Mononuclear cell (primary cell): ENCODE measurements at regions not wholly inside any gene's neighbourhood (a gene's known extent, or its start where the extent isn't known, plus 50 kb on each side); places are given as distances from the start of the nearest gene placed in this dataset.
"Not testable (repeated sequence)": the region's sequence is repeated elsewhere in the genome, so short reads cannot be mapped to it uniquely, and the experiment has no call there.

Experiments used
- H3K27me3 ChIP-seq: 2 replicates; pipeline ENCODE4 v1.6.0; 2011; ENCODE audit warnings: low read length, control low read depth; ENCODE audit not compliant: insufficient read depth
- H3K4me1 ChIP-seq: 2 replicates; pipeline ENCODE4 v1.5.1; 2011; ENCODE audit warnings: mild to moderate bottlenecking, low read length, control low read depth; ENCODE audit not compliant: insufficient read depth
- H3K4me3 ChIP-seq: 2 replicates; pipeline ENCODE4 v1.5.1; 2011; ENCODE audit warnings: mild to moderate bottlenecking, low read length, moderate library complexity
- H3K9me3 ChIP-seq: 2 replicates; pipeline ENCODE4 v1.5.1; 2011; ENCODE audit warnings: low read depth, mild to moderate bottlenecking, control low read depth, low read length

- H3K4me1 ChIP-seq, result peaks cover 66% of the 10 kb centered on the region
- H3K4me3 ChIP-seq, result no peak overlapping the region
- H3K9me3 ChIP-seq, result no peaks in the 10 kb centered on the region
- no peaks in the 10 kb centered on the region for H3K27me3 ChIP-seq
Measured at GRCh38 chr17:83200231-83200699, 120.9 kb downstream of the METRNL start.

GRCh38 chr17:83200751-83201150, 121.3 kb downstream of the METRNL start:
- Histone ChIP-seq H3K4me3 (no peak overlapping the region), H3K4me1 (peaks cover 66% of the 10 kb centered on the region), H3K27me3 (no peaks in the 10 kb centered on the region), H3K9me3 (no peaks in the 10 kb centered on the region)

GRCh38 chr17:83201206-83202001, 122.0 kb downstream of the METRNL start:
- Histone ChIP-seq H3K9me3 (no peaks in the 10 kb centered on the region), H3K27me3 (no peaks in the 10 kb centered on the region), H3K4me1 (peaks cover 66% of the 10 kb centered on the region), H3K4me3 (no peak overlapping the region)

- H3K4me1 ChIP-seq, result peaks cover 66% of the 10 kb centered on the region
- H3K4me3 ChIP-seq, result no peak overlapping the region
- H3K27me3 ChIP-seq, result no peaks in the 10 kb centered on the region
- H3K9me3 ChIP-seq, result no peaks in the 10 kb centered on the region
Measured at GRCh38 chr17:83202002-83203000, 122.9 kb downstream of the METRNL start.

DNA sequence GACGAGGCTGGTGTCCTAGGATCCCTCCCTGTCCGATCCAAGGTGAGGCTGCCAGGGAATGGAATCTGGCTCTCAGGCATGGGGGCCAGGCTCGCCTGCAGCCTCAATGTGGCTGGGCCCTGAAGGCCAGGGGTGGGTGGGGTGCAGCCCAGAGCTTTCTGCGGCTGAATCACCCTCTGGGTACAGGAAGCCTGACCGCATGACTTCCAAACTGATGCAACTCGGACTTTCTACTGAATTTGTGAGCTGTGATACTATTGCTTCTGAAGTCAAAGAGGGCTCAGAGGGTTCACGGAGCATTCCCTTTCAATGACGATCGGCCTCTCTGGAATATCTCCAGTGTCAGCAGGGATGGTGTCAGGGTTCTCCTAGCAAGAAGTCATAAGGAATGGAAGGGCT, 123.7 kb downstream of the METRNL start:
- peaks cover 66% of the 10 kb centered on the region for H3K4me1 ChIP-seq

GRCh38 chr17:83203472-83204221, 124.2 kb downstream of the METRNL start:
- H3K4me1 ChIP-seq, result peaks cover 60% of the 10 kb centered on the region
- H3K4me3 ChIP-seq, result no peak overlapping the region

More for the DNA sequence above, 123.7 kb downstream of the METRNL start:
- H3K9me3 ChIP-seq, result no peaks in the 10 kb centered on the region
- no peak overlapping the region for H3K4me3 ChIP-seq
- no peaks in the 10 kb centered on the region for H3K27me3 ChIP-seq

DNA sequence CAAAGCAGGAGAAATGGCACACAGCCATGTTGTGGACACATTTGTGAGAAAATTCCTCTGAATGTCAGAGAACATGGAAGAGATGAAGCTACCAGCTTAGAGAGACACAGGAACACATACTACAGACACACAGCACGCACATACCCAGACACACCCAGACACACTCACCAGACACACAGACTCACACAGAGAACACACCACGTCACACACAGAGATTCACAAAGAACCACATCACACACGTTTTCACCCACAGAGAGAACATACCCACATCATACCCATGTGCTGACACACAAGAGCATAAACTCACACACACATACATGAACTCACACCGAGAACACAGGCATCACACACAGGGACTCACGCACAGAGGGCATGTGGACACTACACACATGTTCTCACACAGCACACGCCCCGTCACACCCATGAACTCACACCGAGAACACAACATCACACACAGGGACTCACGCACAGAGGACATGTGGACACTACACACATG, 124.9 kb downstream of the METRNL start:
- H3K9me3 ChIP-seq, result no peaks in the 10 kb centered on the region
- no peak overlapping the region for H3K4me3 ChIP-seq
- no peaks in the 10 kb centered on the region for H3K27me3 ChIP-seq
- H3K4me1 ChIP-seq, result peaks cover 54% of the 10 kb centered on the region

More at GRCh38 chr17:83203472-83204221, 124.2 kb downstream of the METRNL start:
- Histone ChIP-seq H3K27me3 (no peaks in the 10 kb centered on the region), H3K9me3 (no peaks in the 10 kb centered on the region)

DNA sequence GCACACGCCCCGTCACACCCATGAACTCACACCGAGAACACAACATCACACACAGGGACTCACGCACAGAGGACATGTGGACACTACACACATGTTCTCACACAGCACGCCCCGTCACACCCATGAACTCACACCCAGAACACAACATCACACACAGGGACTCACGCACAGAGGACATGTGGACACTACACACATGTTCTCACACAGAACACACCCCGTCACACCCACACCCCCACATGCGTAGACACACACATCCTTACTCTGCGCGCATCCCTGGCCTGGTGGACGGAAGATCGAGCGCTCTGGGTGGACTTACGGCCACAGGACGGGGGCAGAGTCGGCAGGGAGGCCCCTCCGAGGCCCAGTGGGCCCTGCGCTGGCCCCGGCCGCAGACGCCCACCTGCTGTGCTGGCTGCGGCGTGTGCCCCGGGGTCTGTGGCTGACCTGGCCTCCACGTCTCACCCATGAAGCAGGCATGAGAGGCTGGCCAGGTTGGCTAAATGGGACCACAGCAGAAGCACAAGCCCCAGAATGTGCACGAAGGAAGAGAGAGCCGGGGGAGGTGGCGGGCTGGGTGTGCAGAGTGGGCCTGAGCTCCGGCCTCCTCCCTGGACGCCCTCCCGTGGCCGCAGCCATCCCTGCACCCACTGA, 125.5 kb downstream of the METRNL start:
- not testable (repeated sequence) for H3K27me3 ChIP-seq, H3K4me3 ChIP-seq, H3K9me3 ChIP-seq
- peaks cover 48% of the 10 kb centered on the region for H3K4me1 ChIP-seq

- not testable (repeated sequence) for H3K4me3 ChIP-seq, H3K9me3 ChIP-seq, H3K27me3 ChIP-seq
- H3K4me1 ChIP-seq, result peaks cover 42% of the 10 kb centered on the region
Measured at GRCh38 chr17:83205387-83206035, 126.1 kb downstream of the METRNL start.

DNA sequence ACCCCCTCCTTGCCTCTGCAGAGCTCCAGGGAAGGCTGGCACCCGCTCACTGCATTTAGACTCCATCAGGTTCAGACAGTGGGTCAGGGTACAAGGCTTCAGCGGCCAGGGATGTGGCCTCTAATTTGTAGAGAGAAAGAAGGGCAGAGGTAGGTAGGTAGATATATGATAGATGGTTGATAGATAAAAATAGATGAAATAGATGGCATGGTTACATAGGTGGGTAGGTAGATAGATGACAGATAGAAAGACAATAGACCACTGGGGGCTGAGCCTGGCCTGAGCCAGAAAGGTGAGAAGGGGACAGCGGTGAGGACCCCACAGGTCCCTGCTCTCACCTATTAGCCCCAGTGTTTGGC, 126.6 kb downstream of the METRNL start:
- H3K9me3 ChIP-seq, H3K4me3 ChIP-seq, H3K27me3 ChIP-seq: not testable (repeated sequence)
- H3K4me1 ChIP-seq, result peaks cover 37% of the 10 kb centered on the region

DNA sequence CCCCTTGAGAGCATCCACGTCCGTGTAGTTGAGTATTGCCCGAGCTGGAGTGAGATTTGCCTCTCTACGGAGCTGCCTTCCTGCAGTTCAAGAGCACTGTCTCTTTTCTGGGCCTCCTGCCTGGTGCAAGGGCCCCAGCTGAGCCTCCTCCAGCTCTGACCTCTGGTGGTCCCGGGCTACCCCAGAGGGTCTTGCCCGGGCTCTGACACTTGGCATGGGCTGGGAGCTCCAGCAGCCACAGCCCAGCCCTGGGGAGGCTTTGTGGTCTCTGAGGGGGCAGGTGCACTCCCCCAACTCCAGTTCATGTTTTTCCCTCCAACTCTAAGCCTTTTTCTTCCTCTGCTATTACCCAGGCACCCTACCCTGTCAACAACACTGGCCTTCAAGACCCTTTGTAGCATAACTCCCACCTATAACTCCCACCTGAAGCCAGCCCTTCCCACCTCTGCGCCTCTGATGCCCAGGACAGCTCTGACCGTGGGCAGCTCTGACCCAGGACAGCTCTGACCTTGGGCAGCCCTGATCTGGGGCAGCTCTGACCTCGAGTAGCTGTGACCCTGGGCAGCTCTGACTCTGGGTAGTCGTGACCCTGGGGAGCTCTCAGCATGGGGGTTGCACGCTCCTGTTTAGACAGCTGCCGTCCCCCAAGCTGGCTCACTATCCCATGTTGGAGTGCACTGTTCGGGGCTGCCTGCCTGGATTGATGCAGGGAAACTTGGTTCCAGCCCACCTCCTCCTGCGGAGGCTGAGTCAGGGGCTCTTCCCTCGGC, 127.6 kb downstream of the METRNL start:
- H3K4me3 ChIP-seq, H3K27me3 ChIP-seq, H3K9me3 ChIP-seq: not testable (repeated sequence)
- H3K4me1 ChIP-seq, result peaks cover 27% of the 10 kb centered on the region

GRCh38 chr17:83247001-83247400, 167.6 kb downstream of the METRNL start:
- H3K9me3 ChIP-seq, H3K4me1 ChIP-seq, H3K4me3 ChIP-seq, H3K27me3 ChIP-seq: not testable (repeated sequence)
